Mesendoderm (in vitro differentiated cells): ENCODE measurements at regions not wholly inside any gene's neighbourhood (a gene's known extent, or its start where the extent isn't known, plus 50 kb on each side); places are given as distances from the start of the nearest gene placed in this dataset.

Source experiments
- DNase-seq: peaks from one replicate; pipeline ENCODE4 v3.0.0; 2013
- H2AK5ac ChIP-seq: 2 replicates; pipeline ENCODE4 v1.6.1; 2013; ENCODE audit warnings: low read length, inconsistent platforms
- H2BK120ac ChIP-seq: 2 replicates; pipeline ENCODE4 v1.6.1; 2013; ENCODE audit warnings: low read depth, mild to moderate bottlenecking, low read length, moderate library complexity, mixed read lengths
- H2BK15ac ChIP-seq: replicated peaks from 2 replicates; pipeline ENCODE4 v1.6.1; 2013; ENCODE audit warnings: low read depth, mild to moderate bottlenecking, moderate library complexity
- H2BK5ac ChIP-seq: 2 replicates; pipeline ENCODE4 v1.6.1; 2013; ENCODE audit warnings: low read length, inconsistent platforms
- H3K18ac ChIP-seq: 2 replicates; pipeline ENCODE4 v1.6.1; 2013; ENCODE audit warnings: mild to moderate bottlenecking, low read length, mixed read lengths
- H3K23ac ChIP-seq: one replicate; pipeline ENCODE4 v1.6.1; 2013; ENCODE audit warnings: low read length
- H3K27ac ChIP-seq: 2 replicates; pipeline ENCODE4 v1.5.1; 2013; ENCODE audit warnings: low read depth, mild to moderate bottlenecking, inconsistent platforms, low read length, moderate library complexity
- H3K27me3 ChIP-seq: 2 replicates; pipeline ENCODE4 v1.6.1; 2013; ENCODE audit warnings: low read length, control low read depth, mild to moderate bottlenecking, inconsistent platforms; ENCODE audit not compliant: insufficient read depth, poor library complexity
- H3K36me3 ChIP-seq: 2 replicates; pipeline ENCODE4 v1.6.1; 2013; ENCODE audit warnings: low read length, inconsistent platforms; ENCODE audit not compliant: control insufficient read depth, insufficient read depth
- H3K4ac ChIP-seq: one replicate; pipeline ENCODE4 v1.6.1; 2013; ENCODE audit warnings: low read depth, mild to moderate bottlenecking, low read length, moderate library complexity
- H3K4me1 ChIP-seq: 2 replicates; pipeline ENCODE4 v1.6.1; 2013; ENCODE audit warnings: low read depth, low read length, inconsistent platforms; ENCODE audit not compliant: control insufficient read depth
- H3K4me2 ChIP-seq: 2 replicates; pipeline ENCODE4 v1.6.1; 2013; ENCODE audit warnings: low read length
- H3K4me3 ChIP-seq: 2 replicates; pipeline ENCODE4 v1.5.1; 2013; ENCODE audit warnings: mild to moderate bottlenecking, low read length
- H3K56ac ChIP-seq: one replicate; pipeline ENCODE4 v1.6.1; 2013; ENCODE audit warnings: low read length
- H3K79me1 ChIP-seq: 2 replicates; pipeline ENCODE4 v1.6.1; 2013; ENCODE audit warnings: low read length, inconsistent platforms
- H3K79me2 ChIP-seq: 2 replicates; pipeline ENCODE4 v1.6.1; 2013; ENCODE audit warnings: mild to moderate bottlenecking, low read length; ENCODE audit not compliant: control insufficient read depth, insufficient read depth
- H3K9ac ChIP-seq: 2 replicates; pipeline ENCODE4 v1.6.1; 2013; ENCODE audit warnings: low read length, inconsistent platforms
- H4K5ac ChIP-seq: one replicate; pipeline ENCODE4 v1.6.1; 2013; ENCODE audit warnings: low read length
- H4K8ac ChIP-seq: one replicate; pipeline ENCODE4 v1.6.1; 2013; ENCODE audit warnings: low read depth, mild to moderate bottlenecking, control low read depth, low read length, moderate library complexity
- WGBS: extraction: QIAGEN DNeasy Blood & Tissue Kit; methylation state at CpG from one replicate; pipeline ENCODE4 v1.1.7; 2013; ENCODE audit warnings: low lambda C conversion rate, missing lambda C conversion rate; ENCODE audit not compliant: insufficient coverage; ENCODE audit errors: extremely low coverage; 5-methylcytosine and 5-hydroxymethylcytosine counted together

- Histone ChIP-seq H3K27me3 (no peaks in the 10 kb centered on the region), H3K79me1 (no peaks in the 10 kb centered on the region), H3K79me2 (no peaks in the 10 kb centered on the region), H2BK5ac (no peak overlapping the region), H2AK5ac (no peak overlapping the region), H4K8ac (no peak overlapping the region), H3K4ac (no peak overlapping the region), H2BK15ac (no peak overlapping the region), H3K18ac (no peak overlapping the region), H3K23ac (no peak overlapping the region), H4K5ac (no peak overlapping the region), H3K9ac (no peak overlapping the region), H3K56ac (no peak overlapping the region), H3K4me2 (no peak overlapping the region), H3K4me1 (no peaks in the 10 kb centered on the region), H2BK120ac (no peak overlapping the region), H3K36me3 (no peaks in the 10 kb centered on the region), H3K4me3 (no peak overlapping the region), H3K27ac (no peak overlapping the region)
- no CpG with 5 or more reads among the region's 2 CpGs for WGBS
- no peak for DNase-seq
Observed at GRCh38 chr2:150588506-150588870, 101.0 kb upstream of the RND3 start.

- no peaks in the 10 kb centered on the region for H3K79me1 ChIP-seq
- no peak overlapping the region for H3K4me3 ChIP-seq
- H2BK120ac ChIP-seq = no peak overlapping the region
- no peak overlapping the region for H3K18ac ChIP-seq
- H3K27me3 ChIP-seq = no peaks in the 10 kb centered on the region
- no peak overlapping the region for H3K9ac ChIP-seq
- peak; percentile 3 for DNase-seq
- no peak overlapping the region for H4K5ac ChIP-seq
- H3K27ac ChIP-seq = no peak overlapping the region
- no peak overlapping the region for H2BK5ac ChIP-seq
- H3K36me3 ChIP-seq = no peaks in the 10 kb centered on the region
- no peak overlapping the region for H3K23ac ChIP-seq
- no peak overlapping the region for H3K4me2 ChIP-seq
- WGBS = no CpG with 5 or more reads among the region's 10 CpGs
- H3K56ac ChIP-seq = no peak overlapping the region
- no peak overlapping the region for H3K4ac ChIP-seq
- no peak overlapping the region for H2AK5ac ChIP-seq
- no peaks in the 10 kb centered on the region for H3K4me1 ChIP-seq
- no peak overlapping the region for H4K8ac ChIP-seq
- no peaks in the 10 kb centered on the region for H3K79me2 ChIP-seq
- no peak overlapping the region for H2BK15ac ChIP-seq
Observed at GRCh38 chr2:150587547-150588505, 100.4 kb upstream of the RND3 start.

- DNase-seq = no peak
- no CpG with 5 or more reads among the region's 3 CpGs for WGBS
- Histone ChIP-seq H3K4ac (no peak overlapping the region), H2AK5ac (no peak overlapping the region), H3K79me2 (no peaks in the 10 kb centered on the region), H2BK120ac (no peak overlapping the region), H2BK5ac (no peak overlapping the region), H4K5ac (no peak overlapping the region), H3K27me3 (no peaks in the 10 kb centered on the region), H4K8ac (no peak overlapping the region), H3K79me1 (no peaks in the 10 kb centered on the region), H3K4me2 (no peak overlapping the region), H3K4me3 (no peak overlapping the region), H3K4me1 (no peaks in the 10 kb centered on the region), H2BK15ac (no peak overlapping the region), H3K23ac (no peak overlapping the region), H3K36me3 (no peaks in the 10 kb centered on the region), H3K27ac (no peak overlapping the region), H3K18ac (no peak overlapping the region), H3K56ac (no peak overlapping the region), H3K9ac (no peak overlapping the region)
Observed at GRCh38 chr2:150586858-150587257, 99.4 kb upstream of the RND3 start.

DNA sequence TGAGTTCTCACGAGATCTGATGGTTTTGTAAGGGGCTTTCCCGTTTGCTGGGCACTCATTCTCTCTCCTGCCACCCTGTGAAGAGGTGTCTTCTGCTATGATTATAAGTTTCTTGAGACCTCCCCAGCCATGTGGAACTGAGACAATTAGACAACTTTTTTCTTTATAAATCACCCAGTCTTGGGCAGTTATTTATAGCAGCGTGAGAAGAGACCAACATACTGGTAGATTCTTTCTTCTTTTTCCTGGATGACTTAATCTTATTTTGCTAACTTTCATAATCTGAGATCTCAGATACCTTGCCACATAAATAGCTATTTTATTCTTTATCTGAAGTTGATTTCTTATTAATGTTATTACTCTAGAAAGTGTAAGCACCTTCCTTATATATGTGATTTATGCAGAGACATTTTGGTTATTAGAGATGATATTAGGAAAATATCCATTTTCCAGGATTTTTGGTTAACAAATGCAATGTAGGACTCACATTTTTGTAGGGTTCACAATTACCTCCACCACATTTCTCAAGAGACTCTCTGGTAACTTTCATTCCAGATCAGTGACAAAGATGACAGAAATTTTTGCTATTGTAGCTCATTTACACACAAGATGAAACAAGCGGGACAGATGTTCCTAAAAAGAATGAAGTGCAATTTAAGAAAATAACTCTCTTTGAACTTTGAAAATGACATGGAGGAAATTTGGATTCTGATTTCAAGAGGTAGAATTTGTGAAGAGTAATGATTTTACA lies 97.9 kb upstream of the RND3 start:
- H3K79me2 ChIP-seq = no peaks in the 10 kb centered on the region
- no peak overlapping the region for H3K27ac ChIP-seq

DNA sequence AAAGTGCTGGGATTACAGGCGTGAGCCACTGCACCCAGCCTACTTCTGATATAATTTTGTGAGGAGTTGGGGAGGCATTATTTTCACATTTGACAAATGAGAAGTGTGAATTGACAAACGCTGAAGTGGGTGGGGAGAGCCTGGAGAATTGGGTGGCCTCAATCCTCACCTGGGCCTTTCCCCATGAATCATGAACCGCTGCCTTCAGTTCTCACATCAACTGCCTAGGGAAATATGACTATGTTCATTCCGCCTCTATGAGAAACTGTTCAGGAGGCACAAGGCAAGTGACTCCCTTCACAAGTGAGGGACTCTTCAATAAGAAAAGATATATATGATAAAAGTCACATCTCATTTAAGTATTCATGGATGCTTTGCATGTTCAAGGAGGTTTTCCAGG lies 96.6 kb upstream of the RND3 start:
- no peak overlapping the region for H3K4ac ChIP-seq
- H3K9ac ChIP-seq = no peak overlapping the region
- H3K18ac ChIP-seq = no peak overlapping the region
- H3K23ac ChIP-seq = no peak overlapping the region
- no peak overlapping the region for H4K8ac ChIP-seq
- H3K4me1 ChIP-seq = no peaks in the 10 kb centered on the region
- H3K27ac ChIP-seq = no peak overlapping the region
- H2BK120ac ChIP-seq = no peak overlapping the region
- no peaks in the 10 kb centered on the region for H3K79me1 ChIP-seq
- no peak for DNase-seq
- no peak overlapping the region for H3K56ac ChIP-seq
- H3K79me2 ChIP-seq = no peaks in the 10 kb centered on the region
- no peak overlapping the region for H3K4me3 ChIP-seq
- no peak overlapping the region for H2BK15ac ChIP-seq
- H2BK5ac ChIP-seq = no peak overlapping the region
- H2AK5ac ChIP-seq = no peak overlapping the region
- WGBS = no CpG with 5 or more reads among the region's 4 CpGs
- no peak overlapping the region for H4K5ac ChIP-seq
- no peaks in the 10 kb centered on the region for H3K36me3 ChIP-seq
- H3K27me3 ChIP-seq = no peaks in the 10 kb centered on the region
- no peak overlapping the region for H3K4me2 ChIP-seq

More for the DNA sequence above, 97.9 kb upstream of the RND3 start:
- no peak overlapping the region for H2BK15ac ChIP-seq
- H3K4ac ChIP-seq = no peak overlapping the region
- H3K27me3 ChIP-seq = no peaks in the 10 kb centered on the region
- WGBS = no CpG with 5 or more reads among the region's 4 CpGs
- no peak overlapping the region for H4K8ac ChIP-seq
- H3K56ac ChIP-seq = no peak overlapping the region
- H4K5ac ChIP-seq = no peak overlapping the region
- H2BK120ac ChIP-seq = no peak overlapping the region
- H3K18ac ChIP-seq = no peak overlapping the region
- no peak overlapping the region for H2AK5ac ChIP-seq
- H3K23ac ChIP-seq = no peak overlapping the region
- no peak overlapping the region for H2BK5ac ChIP-seq
- no peaks in the 10 kb centered on the region for H3K79me1 ChIP-seq
- no peaks in the 10 kb centered on the region for H3K36me3 ChIP-seq
- no peak overlapping the region for H3K9ac ChIP-seq
- no peaks in the 10 kb centered on the region for H3K4me1 ChIP-seq
- H3K4me2 ChIP-seq = no peak overlapping the region
- no peak for DNase-seq
- no peak overlapping the region for H3K4me3 ChIP-seq
